HG03066 (cell line): ENCODE measurements at regions not wholly inside any gene's neighbourhood (a gene's known extent, or its start where the extent isn't known, plus 50 kb on each side); places are given as distances from the start of the nearest gene placed in this dataset.

Experiments
- ATAC-seq: cut with Tn5 transposase; IDR thresholded peaks from one replicate; pipeline ENCODE4 v1.9.1; 2021; ENCODE audit warnings: low read depth; ENCODE audit not compliant: unreplicated experiment

DNA sequence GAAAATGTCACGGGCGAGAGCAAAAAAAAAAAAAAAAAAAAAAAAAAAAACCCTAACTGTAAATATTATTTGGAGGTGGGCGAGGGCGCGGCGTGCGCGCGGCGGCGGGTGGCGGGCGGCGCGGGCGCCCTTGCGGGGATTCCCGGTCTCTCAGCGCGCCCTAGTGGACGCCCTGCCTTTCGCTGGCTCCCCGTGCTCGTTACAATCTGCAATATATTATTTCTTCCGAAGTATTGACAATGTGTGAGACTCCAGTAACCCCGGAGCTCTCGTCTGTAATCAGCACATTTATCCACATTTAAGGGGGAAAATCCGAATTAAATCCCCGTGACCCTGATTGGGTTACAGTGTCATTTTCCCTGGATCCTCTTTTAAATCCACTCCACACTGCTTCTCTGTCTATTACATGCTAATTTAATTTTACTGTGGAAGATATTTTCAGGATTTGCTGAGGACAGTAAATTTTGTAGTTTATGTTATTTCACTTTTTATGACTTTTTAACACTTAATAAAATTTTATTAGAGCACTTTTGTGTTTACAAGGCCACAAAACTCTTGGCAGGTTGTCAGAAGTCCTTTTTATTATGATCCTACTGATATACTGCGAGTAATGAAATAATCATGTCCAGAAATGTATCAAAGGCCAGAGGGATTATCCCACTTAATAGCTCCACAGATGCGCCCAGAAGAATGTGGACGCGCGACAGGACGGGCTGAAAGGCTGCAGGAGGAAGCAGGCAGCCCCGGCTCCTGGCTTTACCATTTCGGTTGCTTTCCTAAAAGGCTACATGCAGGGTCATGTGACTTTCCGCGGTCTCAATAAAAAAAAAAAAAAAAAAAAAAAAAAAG is 369.1 kb downstream of the MTX2 start:
- peak; percentile 84 for ATAC-seq

DNA sequence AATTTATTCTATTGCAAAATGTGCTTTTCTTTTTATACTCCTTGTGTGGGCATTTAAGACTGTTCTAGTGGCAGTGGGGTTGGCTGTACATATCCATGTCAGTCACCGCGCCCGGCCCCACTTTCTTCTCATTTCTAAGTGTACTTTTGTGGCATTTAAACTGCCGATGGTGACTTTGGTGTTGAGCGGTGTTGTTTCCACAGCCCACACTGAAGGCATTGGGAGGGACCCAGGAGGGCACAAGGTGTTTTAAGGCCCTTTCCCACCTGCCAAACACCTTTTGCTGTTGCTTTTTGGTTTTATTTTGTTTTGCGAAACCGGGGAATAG is 369.7 kb downstream of the MTX2 start:
- no peak for ATAC-seq

DNA sequence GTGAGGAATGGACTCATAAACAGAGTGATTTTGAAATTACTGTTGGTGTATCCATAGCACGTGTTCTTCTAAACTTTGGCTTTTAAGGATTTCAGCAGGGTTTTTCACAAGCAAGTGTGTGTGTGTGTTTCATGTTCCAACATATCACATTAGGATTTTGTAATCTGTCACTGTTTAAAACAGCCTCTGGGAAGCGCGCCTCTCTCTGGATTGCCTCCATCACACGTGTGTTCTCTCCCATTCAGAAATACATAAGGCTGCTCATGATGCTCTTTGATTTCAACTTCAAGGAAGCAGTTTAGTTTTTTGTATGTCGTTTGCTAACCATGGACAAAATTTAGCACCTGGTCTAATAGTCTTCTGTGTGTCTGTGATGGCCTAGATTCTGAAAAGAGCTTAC is 370.4 kb downstream of the MTX2 start:
- ATAC-seq: no peak

DNA sequence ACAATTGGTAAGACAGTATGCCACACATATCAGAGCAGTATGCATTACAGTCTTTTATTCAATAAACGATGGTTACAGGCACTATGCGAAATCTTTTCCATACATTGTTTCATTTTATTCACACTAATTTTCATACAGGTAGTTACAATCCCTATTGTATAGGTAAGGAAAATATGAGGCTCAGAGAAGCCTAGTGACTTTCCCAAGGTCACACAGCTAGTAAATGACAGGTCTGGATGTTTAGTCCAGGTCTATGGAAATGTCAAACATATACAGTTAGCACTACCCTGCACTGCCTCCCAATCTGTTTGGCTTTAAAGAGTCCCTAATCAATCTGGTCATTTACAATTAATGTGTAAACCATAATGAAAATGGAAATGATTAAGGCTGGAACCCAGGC is 372.2 kb downstream of the MTX2 start:
- no peak for ATAC-seq

DNA sequence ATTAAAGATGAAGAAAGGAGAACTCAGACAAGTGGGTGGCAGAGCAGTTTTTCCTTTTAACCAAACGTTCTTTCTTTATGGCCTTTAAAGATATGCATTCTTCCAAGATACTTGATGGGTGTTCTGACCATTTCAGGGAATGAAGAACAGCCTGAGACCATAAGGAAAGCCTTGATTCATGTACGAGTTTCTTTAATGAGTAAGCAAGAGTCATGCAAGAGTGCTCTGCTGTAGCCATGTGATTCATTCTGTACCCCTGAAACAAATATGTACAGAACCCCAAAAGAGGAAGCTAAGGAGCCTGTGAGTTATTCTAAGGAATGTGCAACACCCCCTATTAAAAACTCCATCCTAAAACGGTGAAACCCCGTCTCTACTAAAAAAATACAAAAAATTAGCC is 372.8 kb downstream of the MTX2 start:
- ATAC-seq: no peak

DNA sequence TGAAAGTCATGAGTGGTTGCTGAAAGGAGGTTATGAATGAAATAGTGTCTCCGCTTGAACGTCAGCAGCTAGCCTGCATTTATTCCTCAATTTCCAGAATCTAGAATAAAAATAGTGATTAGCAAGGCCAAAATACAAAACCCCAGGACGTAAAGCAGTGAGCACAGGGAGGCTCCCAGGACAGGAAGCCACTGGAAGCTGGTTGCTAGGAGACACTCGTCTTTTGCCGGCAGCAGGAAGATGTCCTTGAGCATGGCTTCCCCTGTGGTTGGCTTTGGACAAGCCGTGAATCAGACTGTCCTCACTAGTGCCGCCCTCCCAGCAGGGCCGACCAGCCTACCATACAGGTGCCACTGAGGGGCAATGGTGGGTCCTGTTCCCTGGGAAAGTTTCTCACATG is 374.4 kb downstream of the MTX2 start:
- no peak for ATAC-seq

DNA sequence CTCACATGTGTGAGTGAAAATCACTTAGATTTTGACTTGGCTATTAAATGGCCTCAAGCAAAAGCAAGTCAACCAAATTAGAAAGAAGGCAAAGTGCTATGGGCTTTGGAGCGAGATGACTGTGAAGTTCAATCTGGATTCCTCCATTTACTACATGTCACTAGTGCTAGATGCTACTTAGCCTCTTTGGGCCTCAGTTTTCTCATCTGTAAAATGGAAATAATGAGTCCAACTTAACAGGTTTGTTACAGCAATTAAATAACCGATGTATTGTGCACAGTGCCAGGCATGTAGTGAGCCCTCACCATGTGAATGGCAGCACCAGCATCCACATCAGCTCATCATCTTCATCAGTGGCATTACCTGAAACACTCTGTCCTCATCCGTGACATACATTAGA is 376.3 kb downstream of the MTX2 start:
- no peak for ATAC-seq

DNA sequence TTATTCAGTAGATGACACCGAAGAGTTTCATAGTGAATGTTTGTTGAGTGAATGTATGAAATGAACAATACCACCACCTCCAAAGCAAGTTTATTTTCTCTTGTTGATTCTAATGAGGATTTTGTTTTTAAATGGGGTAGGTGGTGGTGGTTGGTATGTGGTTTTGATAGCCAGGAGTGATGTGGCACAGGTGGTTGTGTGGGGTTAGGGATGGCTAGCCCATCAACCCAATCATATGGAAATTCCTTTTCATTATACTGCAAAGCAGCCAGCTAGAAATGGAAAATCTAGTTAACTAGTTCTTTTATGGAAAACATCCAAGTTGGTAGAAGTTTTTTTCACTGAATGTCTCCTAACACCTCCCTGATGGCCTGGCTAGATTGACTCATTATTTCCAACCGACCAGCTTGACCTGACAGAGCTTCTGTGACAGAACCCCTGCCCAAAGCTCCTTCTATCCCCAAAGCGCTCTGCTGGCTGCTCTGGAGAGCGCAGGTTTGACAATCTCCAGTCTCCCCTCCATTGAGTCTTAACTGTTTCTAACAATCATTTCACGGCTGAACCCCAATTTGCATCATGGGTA is 376.9 kb downstream of the MTX2 start:
- no peak for ATAC-seq

DNA sequence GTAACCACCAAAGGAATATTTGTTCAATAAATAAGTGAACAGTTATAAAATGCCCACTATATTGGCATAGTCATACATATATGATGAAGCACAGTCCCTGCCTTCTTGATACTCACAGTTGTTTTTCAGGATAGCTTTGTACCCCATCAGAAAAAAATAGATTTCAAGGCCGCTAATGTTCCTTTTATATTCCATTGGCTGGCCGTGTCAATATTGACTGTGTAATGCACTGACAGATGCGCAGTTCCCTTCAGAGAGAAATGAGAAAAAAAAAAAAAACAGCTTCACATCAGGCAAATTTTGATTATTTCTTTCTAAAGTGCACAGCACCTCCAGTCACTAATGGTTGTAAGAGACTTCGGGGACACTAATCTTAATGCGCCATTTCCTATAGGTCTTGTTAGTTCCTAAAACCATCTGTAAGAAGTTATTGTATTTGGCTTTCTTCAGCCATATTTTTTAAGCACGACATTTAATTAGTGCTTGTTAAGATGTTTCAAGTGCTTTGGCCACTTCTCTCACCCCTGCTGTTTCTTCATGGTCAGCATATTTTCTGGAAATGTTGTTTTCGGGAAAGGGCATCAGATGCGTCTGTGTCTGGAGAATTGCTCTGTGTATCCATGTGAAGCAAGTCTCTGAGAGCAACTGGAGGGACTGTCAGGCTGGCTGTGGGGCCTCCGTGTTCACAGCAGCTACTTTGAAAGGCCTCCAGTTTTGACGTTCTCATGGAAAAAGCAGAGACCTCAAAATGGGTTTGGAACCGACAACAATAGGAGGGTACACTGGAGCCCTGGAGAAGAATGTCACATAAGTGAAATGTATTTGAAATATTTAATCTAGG is 378.3 kb downstream of the MTX2 start:
- ATAC-seq: no peak

DNA sequence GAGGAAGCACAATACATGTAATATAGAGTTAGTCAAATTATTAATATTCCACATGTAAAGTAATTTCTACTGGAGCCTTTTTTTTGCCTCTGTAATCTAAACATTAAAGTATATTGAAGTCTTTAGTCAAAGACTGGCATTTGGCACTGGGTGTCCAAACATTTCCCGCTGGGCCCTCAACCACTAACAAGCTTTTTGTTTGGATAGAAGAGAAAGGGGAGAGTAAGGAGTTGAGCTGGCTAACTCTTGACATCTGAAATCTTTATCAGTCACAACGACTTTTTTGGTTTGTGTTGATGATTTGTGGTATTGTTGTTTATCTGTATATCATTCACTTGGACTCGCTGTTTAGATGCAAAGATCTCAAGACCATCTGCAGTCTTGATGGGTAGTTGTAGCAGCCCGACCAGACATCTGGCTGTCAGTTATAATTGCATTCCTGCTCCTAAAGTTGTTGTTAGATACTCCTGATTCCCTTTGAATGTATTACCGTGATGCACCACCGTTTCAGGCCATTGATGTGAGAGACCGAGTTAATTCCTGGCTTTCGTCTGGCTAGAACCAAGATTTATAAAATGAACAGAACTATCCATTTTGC is 379.6 kb downstream of the MTX2 start:
- no peak for ATAC-seq

DNA sequence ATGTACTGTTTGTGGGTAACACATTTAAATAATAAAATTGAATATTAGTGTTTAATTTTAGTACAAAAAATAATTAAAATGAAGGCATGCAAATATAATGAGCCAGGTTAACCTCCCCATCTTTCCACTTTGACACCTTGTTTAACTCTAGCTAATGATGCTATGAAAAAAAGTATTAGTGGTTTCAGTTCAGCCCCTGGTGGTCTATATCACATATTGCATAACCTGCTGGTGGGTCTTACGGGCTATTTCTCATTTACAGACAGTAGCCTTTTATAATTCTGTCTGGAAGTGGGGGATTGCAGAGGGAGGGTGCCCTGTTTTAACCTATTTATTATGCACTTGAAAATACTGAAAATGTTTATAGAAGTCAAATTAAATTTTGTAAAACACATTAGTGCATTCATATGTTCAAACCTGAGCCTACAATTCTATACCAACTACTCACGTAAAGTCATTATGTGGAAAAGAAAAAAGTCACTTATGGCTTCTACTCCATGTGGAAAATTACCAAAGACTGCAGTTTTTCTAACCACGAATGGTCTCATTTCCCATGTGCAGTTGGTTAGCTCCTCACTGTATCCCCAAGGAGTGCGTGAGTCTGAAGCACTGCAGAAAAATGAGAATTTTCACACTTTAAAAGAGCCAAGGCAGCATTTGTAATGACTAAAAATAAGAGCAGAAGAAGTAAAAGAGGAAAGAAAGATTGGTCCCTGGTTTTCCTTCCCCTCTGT is 381.0 kb downstream of the MTX2 start:
- ATAC-seq: no peak

DNA sequence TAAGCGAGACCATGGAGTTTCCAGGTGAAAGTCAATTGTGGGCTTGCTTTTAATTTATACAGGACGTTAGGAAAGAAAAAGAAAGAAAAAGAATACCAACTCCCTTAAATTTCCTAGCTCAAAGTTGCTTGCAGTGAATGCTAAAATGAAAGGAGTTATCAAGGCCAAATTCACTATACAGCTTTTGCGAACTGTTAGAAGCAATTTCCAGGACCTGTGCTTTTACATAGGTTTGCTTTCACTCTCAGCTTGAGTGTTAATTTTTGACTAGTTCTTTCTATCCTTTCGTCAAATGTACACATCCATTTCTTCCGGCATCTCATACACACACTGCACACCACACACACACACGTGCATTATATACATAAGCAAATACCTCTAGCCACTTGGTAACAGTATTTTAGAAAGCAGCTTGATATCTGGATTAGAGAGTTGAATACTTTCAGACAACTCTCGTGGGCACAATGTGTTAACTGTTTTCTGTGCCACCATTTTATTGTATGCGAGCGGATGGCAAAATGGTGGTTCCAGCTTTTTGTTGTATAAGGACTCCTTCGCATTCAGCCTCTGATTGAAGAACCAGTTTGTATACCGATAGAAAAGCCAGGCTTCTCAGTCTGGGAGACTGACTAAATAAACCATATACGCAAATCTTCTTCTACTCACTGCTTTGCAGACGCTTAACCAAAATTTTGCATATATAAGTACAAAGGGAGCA is 381.8 kb downstream of the MTX2 start:
- no peak for ATAC-seq

DNA sequence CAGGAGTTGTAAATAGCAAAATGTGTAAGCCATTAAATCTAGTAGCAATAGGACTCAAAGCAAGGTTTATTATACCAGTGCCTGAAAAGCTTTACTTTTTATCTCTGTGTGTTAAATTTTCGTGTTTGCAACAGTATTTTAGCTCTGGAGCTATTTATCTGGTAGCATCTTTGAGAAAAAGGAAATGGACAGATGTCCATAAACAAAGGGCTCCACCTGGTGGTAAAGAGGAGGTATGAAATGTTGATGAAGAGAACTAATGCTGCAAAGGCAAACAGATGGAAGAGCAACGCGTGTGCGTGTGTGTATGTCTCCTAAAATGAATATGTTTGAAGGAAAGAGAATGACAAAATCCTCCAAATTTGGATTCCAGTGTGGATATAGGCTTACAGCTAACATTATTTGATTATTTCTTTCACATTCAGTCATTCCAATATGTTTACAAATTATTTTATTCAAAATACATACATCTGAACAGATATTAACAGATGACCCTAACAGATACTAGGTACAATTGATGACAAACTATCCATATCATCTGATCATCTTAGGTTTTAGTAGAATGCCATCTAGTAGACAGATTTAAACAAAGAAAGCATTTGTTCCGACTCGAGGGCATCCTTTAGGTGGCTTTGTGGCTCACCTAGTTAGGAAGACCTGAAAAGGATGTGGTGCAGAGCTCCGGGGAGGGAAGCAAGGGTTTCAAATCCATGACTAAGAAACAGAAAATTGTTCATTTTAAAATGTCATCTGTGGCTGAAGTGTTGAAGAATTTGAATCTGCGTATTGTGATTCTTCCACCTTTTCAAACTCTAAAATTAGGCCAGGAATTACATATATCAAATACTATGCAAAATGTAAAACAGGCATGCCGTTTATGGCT is 383.3 kb downstream of the MTX2 start:
- ATAC-seq: peak; percentile 64

DNA sequence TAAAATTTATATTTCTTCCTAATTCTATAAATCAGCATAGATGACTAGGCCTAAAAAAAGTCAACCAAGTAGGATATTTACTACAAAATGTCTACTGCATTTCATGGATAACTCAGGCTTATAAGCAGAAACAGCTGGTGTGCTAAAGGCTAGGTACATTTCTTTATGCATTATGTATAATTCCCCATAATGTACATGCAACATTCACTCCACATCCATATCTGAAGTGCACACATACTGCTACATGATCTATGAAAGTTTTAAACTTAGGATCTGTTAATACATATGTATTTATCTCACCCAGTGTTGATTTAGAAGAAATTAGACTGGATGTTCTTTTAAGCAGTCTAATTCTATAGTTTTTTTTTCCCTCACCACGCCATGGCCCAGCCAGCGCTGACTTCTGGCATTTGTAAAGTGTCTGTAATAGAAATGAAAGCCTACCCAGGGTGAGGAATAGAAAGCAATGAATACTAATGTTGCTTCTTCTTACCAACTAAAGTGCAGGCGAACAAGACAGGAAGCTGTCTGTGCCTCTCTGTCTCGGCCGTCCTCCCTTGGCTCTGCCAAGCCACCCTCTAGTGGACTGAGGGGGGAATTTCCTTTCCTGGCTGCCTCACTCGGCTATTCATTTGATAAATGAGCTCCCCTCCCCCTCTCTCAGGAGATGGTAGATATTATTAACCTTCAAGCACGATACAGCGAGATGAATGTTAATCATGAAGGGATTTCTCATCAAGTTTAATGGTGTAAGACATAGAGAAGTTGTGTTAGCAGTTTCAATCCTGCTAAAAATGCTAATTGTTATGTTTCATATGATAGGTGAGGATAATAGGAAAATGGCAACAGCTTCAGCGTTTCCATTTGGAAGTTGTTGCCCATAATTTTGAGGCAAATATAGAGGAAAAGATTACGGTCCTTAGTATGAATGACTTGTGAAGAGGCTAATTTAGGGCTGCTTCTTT is 384.5 kb downstream of the MTX2 start:
- ATAC-seq: peak; percentile 74

DNA sequence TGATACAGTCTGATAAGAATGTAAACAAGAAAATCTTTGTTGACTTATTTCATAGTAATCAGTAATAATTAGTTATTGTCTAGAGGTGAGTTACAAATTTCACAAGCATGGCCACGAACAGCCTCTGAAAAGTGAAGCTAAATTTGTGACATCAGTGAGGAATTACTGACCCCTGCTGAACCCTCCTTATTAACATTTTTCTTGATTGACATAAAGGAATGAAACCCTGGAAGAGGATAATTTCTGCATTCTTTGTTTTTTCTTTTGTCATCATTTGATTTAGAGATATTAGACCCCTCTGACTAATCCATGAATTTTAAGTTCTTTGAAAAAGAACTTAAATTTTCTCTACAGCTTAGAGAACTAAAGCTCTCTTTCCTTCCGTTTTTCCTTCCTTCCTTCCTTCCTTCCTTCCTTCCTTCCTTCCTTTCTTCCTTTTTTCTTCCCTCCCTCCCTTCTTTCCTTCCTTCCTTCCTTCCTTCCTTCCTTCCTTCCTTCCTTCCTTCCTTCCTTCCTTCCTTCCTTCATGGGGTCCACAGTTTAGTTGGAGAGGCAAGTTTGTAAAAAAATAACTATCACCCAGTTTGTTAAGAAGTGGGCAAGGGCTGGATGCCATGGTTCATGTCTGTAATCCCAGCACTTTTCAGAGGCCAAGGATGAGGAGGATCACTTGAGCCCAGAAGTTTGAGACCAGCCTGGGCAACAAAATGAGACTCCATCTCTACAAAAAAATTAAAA is 387.0 kb downstream of the MTX2 start:
- ATAC-seq: no peak

DNA sequence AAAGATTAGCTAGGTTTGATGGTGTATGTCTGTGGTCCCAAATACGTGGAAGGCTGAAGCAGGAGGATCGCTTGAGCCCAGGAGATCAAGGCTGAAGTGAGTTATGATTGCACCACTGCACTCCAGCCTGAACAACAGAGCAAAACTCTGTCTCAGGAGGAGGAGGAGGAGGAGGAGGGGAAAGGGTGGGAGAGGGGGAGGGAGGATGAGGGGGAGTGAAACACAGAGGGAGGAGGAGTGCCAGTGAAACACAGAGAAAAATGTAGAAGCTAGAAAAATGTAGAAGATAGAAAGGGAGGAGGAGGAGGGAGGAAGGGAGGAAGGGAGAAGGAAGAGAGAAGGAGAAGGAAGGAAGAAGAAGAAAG is 387.5 kb downstream of the MTX2 start:
- ATAC-seq: no peak

DNA sequence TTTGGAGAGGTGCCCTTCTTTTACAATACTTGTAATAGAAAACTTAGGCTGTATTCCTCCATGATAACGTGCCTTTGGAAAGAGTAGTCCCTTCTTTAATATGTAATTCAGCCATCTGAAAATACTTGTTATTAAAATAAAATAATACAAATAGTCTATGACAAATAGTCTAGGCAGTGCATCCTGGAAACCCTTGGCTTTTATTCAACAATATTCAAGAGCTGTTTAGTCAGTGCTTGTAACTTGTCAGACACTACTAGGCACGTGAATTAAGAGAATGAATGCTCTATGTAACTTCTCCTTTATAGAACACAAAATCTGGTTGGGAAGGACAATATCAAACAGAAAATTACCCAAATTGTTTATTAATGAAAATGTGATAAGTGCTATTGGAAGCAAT is 388.2 kb downstream of the MTX2 start:
- no peak for ATAC-seq
